GM12873 (cell line): ENCODE measurements at regions not wholly inside any gene's neighbourhood (a gene's known extent, or its start where the extent isn't known, plus 50 kb on each side); places are given as distances from the start of the nearest gene placed in this dataset.

ENCODE experiments used
- TF ChIP-seq, protein P1 (sequence below): IDR thresholded peaks from 2 replicates; pipeline ENCODE4 v1.5.1; 2012; ENCODE audit warnings: low read depth, mild to moderate bottlenecking, moderate library complexity, low read length, control low read depth; ENCODE audit not compliant: insufficient read depth; ENCODE audit errors: missing control alignments

GRCh38 chrX:7283741-7284140 is 135.8 kb upstream of the PUDP start:
- TF ChIP-seq, protein P1, sequence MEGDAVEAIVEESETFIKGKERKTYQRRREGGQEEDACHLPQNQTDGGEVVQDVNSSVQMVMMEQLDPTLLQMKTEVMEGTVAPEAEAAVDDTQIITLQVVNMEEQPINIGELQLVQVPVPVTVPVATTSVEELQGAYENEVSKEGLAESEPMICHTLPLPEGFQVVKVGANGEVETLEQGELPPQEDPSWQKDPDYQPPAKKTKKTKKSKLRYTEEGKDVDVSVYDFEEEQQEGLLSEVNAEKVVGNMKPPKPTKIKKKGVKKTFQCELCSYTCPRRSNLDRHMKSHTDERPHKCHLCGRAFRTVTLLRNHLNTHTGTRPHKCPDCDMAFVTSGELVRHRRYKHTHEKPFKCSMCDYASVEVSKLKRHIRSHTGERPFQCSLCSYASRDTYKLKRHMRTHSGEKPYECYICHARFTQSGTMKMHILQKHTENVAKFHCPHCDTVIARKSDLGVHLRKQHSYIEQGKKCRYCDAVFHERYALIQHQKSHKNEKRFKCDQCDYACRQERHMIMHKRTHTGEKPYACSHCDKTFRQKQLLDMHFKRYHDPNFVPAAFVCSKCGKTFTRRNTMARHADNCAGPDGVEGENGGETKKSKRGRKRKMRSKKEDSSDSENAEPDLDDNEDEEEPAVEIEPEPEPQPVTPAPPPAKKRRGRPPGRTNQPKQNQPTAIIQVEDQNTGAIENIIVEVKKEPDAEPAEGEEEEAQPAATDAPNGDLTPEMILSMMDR, result no peak

GRCh38 chrX:7280520-7280919 is 132.6 kb upstream of the PUDP start:
- TF ChIP-seq, protein P1, result no peak

GRCh38 chrX:7272346-7272745 is 124.4 kb upstream of the PUDP start:
- TF ChIP-seq, protein P1, result no peak

GRCh38 chrX:7270933-7271332 is 123.0 kb upstream of the PUDP start:
- TF ChIP-seq, protein P1, result no peak

DNA sequence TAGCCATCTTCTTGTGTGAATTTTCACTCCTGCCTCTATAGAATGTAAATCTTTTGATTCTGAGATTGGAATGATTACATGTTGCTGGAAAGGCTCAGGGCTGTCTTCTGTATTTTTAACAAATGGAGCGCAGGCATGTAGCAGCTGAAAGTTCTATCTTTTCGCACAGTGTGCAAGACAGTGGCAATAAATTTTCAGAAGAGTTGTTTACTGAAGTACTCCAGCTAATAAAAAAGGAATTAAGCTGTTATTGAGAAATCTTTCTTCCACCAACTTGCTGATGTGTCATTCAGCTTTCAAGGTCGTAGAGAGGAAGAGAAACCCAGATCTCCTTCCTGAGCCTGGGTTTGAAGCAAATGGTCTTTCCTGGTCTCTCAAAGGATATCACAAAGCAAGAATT is 122.0 kb upstream of the PUDP start:
- TF ChIP-seq, protein P1, result no peak

DNA sequence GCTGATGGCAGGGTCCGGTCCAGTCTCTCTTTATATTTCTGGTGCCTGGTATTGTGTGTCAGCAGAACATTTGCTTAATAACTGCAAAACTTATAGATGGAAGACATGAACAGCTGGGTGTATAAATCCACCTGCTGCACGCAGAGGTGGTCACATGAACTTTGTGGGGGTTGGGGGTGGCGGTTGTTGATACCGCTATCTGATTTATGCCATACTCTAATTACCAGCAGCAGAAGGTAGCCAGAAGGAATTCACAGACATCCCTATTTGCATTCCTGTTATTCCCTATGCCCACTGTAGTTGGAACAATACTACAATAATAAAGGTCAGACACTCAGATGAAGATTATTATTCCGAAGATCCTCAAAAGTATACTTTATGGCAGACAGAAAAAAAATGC is 121.6 kb upstream of the PUDP start:
- TF ChIP-seq, protein P1, result no peak

GRCh38 chrX:7266288-7266687 is 118.3 kb upstream of the PUDP start:
- TF ChIP-seq, protein P1, result no peak

DNA sequence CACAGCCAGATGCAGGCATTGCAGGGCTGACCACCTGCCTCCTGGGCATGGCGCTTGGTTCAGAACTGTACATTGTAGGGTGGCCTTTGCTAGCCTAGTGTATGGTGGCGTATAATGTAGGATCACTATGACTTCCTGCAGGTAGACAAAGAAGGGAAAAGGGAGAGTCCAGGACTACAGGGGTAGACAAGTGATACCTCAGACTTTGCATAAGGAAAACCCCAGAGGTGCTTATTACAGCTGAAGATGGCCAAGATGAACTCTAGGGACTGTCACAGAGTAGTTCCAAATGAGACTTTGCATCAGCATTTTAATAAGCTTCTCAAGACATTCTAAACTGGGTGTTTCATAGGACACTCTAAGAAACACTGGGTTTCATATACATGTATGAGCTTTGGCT is 116.4 kb upstream of the PUDP start:
- TF ChIP-seq, protein P1, result no peak
